Left cardiac atrium (tissue), 4 donors: ENCODE measurements at regions not wholly inside any gene's neighbourhood (a gene's known extent, or its start where the extent isn't known, plus 50 kb on each side); places are given as distances from the start of the nearest gene placed in this dataset.
"Not testable (repeated sequence)": the region's sequence is repeated elsewhere in the genome, so short reads cannot be mapped to it uniquely, and the experiment has no call there.

Experiments used
- ATAC-seq, 2 donors: fragments of 200-7000 bp; cut with Tn5 transposase; one replicate each; pipeline ENCODE4 v1.9.1; 2020; ENCODE audit warnings: mild to moderate bottlenecking in 2 of 2, moderate library complexity in 2 of 2
- DNase-seq: peaks from one replicate; pipeline ENCODE4 v3.0.0-alpha.2; 2020
- intact Hi-C, 2 donors: fragments of 100-400 bp; cut with DNase I; formaldehyde crosslinking; loops; one replicate each; pipeline versions ENCODE4 v1.14.1 to v1.15.1; 2022 to 2023
- donor health status: DM: no; HTN: yes; CAD: no.
- donor health status: DM: no; HTN: yes; CAD: no; lungs with severe emphysema.
- donor health status: DM: yes; HTN: yes; CAD: no.
- donor health status: Dilated cardiomyopathy.

GRCh38 chrX:27186671-27187070 lies 276.5 kb downstream of the PPP4R3C start:
- DNase-seq (no peak), ATAC-seq (no peak)
- intact Hi-C loops, result no loop called here

- intact Hi-C loops, result no loop called here
- no peak for ATAC-seq
- no peak for DNase-seq
Measured at GRCh38 chrX:27163236-27163635, 299.9 kb downstream of the PPP4R3C start.

GRCh38 chrX:27162496-27162895 lies 300.6 kb downstream of the PPP4R3C start:
- intact Hi-C loops, result no loop called here
- ATAC-seq (no peak), DNase-seq (no peak)

- intact Hi-C loops, ATAC-seq, DNase-seq: not testable (repeated sequence)
Measured at GRCh38 chrX:27156921-27157320, 306.2 kb downstream of the PPP4R3C start.

- no peak for ATAC-seq
- intact Hi-C loops, result no loop called here
- DNase-seq, result no peak
Measured at GRCh38 chrX:27136325-27136724, 326.8 kb downstream of the PPP4R3C start.

GRCh38 chrX:27132862-27133261 lies 330.3 kb downstream of the PPP4R3C start:
- ATAC-seq, result no peak
- intact Hi-C loops, result no loop called here
- no peak for DNase-seq

- intact Hi-C loops, ATAC-seq, DNase-seq: not testable (repeated sequence)
Measured at GRCh38 chrX:27087176-27087575, 376.0 kb downstream of the PPP4R3C start.

GRCh38 chrX:27086237-27086636 lies 376.9 kb downstream of the PPP4R3C start:
- ATAC-seq, result no peak
- intact Hi-C loops, result no loop called here
- DNase-seq, result no peak

GRCh38 chrX:27085346-27085745 lies 377.8 kb downstream of the PPP4R3C start:
- intact Hi-C loops, result no loop called here
- ATAC-seq, result no peak

GRCh38 chrX:27078371-27078770 lies 384.8 kb downstream of the PPP4R3C start:
- intact Hi-C loops, result no loop called here
- no peak for ATAC-seq
- no peak for DNase-seq

More at GRCh38 chrX:27085346-27085745, 377.8 kb downstream of the PPP4R3C start:
- no peak for DNase-seq

GRCh38 chrX:27057883-27058282 lies 405.3 kb downstream of the PPP4R3C start:
- ATAC-seq, result no peak
- intact Hi-C loops, result no loop called here

GRCh38 chrX:27039332-27039731 lies 423.8 kb downstream of the PPP4R3C start:
- intact Hi-C loops, result no loop called here
- DNase-seq (no peak), ATAC-seq (no peak)

More at GRCh38 chrX:27057883-27058282, 405.3 kb downstream of the PPP4R3C start:
- no peak for DNase-seq

GRCh38 chrX:27008486-27008885 lies 454.7 kb downstream of the PPP4R3C start:
- DNase-seq (no peak), ATAC-seq (no peak)
- intact Hi-C loops, result no loop called here

- intact Hi-C loops, result no loop called here
- ATAC-seq, result no peak
- DNase-seq, result no peak
Measured at GRCh38 chrX:26999634-27000033, 463.5 kb downstream of the PPP4R3C start.

GRCh38 chrX:26958261-26958660 lies 504.9 kb downstream of the PPP4R3C start:
- ATAC-seq (no peak), DNase-seq (no peak)
- intact Hi-C loops, result no loop called here

- DNase-seq (no peak), ATAC-seq (no peak)
- intact Hi-C loops, result no loop called here
Measured at GRCh38 chrX:26954029-26954428, 509.1 kb downstream of the PPP4R3C start.

- no peak for ATAC-seq
- intact Hi-C loops, result no loop called here
- no peak for DNase-seq
Measured at GRCh38 chrX:26952213-26952612, 510.9 kb downstream of the PPP4R3C start.

GRCh38 chrX:26927419-26927818 lies 535.7 kb downstream of the PPP4R3C start:
- no peak for ATAC-seq
- no peak for DNase-seq
- intact Hi-C loops, result no loop called here

- DNase-seq (no peak), ATAC-seq (no peak)
- intact Hi-C loops, result no loop called here
Measured at GRCh38 chrX:26925088-26925487, 538.1 kb downstream of the PPP4R3C start.

- no peak for ATAC-seq
- intact Hi-C loops, result no loop called here
Measured at GRCh38 chrX:26922278-26922677, 540.9 kb downstream of the PPP4R3C start.

GRCh38 chrX:26918631-26919030 lies 544.5 kb downstream of the PPP4R3C start:
- no peak for DNase-seq
- ATAC-seq, result no peak
- intact Hi-C loops, result no loop called here

More at GRCh38 chrX:26922278-26922677, 540.9 kb downstream of the PPP4R3C start:
- DNase-seq, result no peak

- ATAC-seq, result no peak
- no peak for DNase-seq
- intact Hi-C loops, result no loop called here
Measured at GRCh38 chrX:26916991-26917390, 546.1 kb downstream of the PPP4R3C start.
